DND-41 (cell line): ENCODE measurements at regions not wholly inside any gene's neighbourhood (a gene's known extent, or its start where the extent isn't known, plus 50 kb on each side); places are given as distances from the start of the nearest gene placed in this dataset.

Source experiments
- ATAC-seq: fragments of 200-7000 bp; cut with Tn5 transposase; 3 replicates; pipeline ENCODE4 v1.9.1; 2021; ENCODE audit warnings: low read depth; ENCODE audit not compliant: insufficient read depth
- DNase-seq: peaks from one replicate; pipeline ENCODE4 v3.0.0-alpha.2; 2020
- H2AFZ ChIP-seq: 2 replicates; pipeline ENCODE4 v1.6.0; 2012; ENCODE audit warnings: low read depth, low read length
- H3K27ac ChIP-seq: 2 replicates; pipeline ENCODE4 v1.5.1; 2012; ENCODE audit warnings: low read length, inconsistent platforms
- H3K27me3 ChIP-seq: fragments of 200-600 bp; sonication (generic); 2 replicates; pipeline ENCODE4 v1.6.0; 2012; ENCODE audit warnings: low read length, mild to moderate bottlenecking, inconsistent platforms; ENCODE audit not compliant: insufficient read depth, poor library complexity
- H3K36me3 ChIP-seq: 2 replicates; pipeline ENCODE4 v1.5.1; 2012; ENCODE audit warnings: low read length, inconsistent platforms; ENCODE audit not compliant: insufficient read depth
- H3K4me1 ChIP-seq: 2 replicates; pipeline ENCODE4 v1.5.1; 2012; ENCODE audit warnings: mild to moderate bottlenecking, low read length; ENCODE audit not compliant: insufficient read depth
- H3K4me2 ChIP-seq: 2 replicates; pipeline ENCODE4 v1.6.0; 2012; ENCODE audit warnings: mild to moderate bottlenecking, moderate library complexity, low read length, inconsistent platforms; ENCODE audit not compliant: insufficient read depth
- H3K4me3 ChIP-seq, 2 experiments: fragments of 200-600 bp in 1 of 2; shearing (Covaris generic) in 1 of 2; 2 replicates each; pipeline ENCODE4 v1.5.1; 2012 to 2016; ENCODE audit warnings: inconsistent platforms in 2 of 2, low read length in 2 of 2, mild to moderate bottlenecking in 2 of 2, low read depth in 1 of 2, moderate library complexity in 1 of 2
- H3K79me2 ChIP-seq: 2 replicates; pipeline ENCODE4 v1.6.0; 2012; ENCODE audit warnings: low read length, inconsistent platforms; ENCODE audit not compliant: insufficient read depth
- H3K9ac ChIP-seq: 2 replicates; pipeline ENCODE4 v1.6.0; 2012; ENCODE audit warnings: low read depth, mild to moderate bottlenecking, inconsistent platforms, low read length, moderate library complexity
- H3K9me3 ChIP-seq: 2 replicates; pipeline ENCODE4 v1.5.1; 2012; ENCODE audit warnings: low read length, moderate library complexity, mild to moderate bottlenecking, inconsistent platforms; ENCODE audit not compliant: insufficient read depth, severe bottlenecking
- H4K20me1 ChIP-seq: 2 replicates; pipeline ENCODE4 v1.6.0; 2012; ENCODE audit warnings: low read length; ENCODE audit not compliant: insufficient read depth
- CTCF ChIP-seq: IDR thresholded peaks from 2 replicates; pipeline ENCODE4 v1.5.1; 2012; ENCODE audit warnings: borderline replicate concordance, low read length, moderate library complexity, mild to moderate bottlenecking; ENCODE audit not compliant: poor library complexity, severe bottlenecking; ENCODE audit errors: extremely low read depth
- EZH2 ChIP-seq: IDR thresholded peaks from 3 replicates; pipeline ENCODE4 v1.6.1; 2012; ENCODE audit warnings: borderline replicate concordance, low read depth, mild to moderate bottlenecking, moderate library complexity, low read length, inconsistent platforms; ENCODE audit not compliant: severe bottlenecking

GRCh38 chr18:67695684-67696083 is 179.2 kb upstream of the DSEL start:
- Histone ChIP-seq H3K27me3 (no peaks in the 10 kb centered on the region), H3K4me2 (no peak overlapping the region), H3K9ac (no peak overlapping the region), H3K9me3 (no peaks in the 10 kb centered on the region), H3K27ac (no peak overlapping the region), H3K4me1 (no peaks in the 10 kb centered on the region), H2AFZ (no peak overlapping the region), H4K20me1 (no peaks in the 10 kb centered on the region), H3K4me3 (no peak overlapping the region), H3K36me3 (no peaks in the 10 kb centered on the region), H3K79me2 (no peaks in the 10 kb centered on the region)
- no peak for ATAC-seq
- TF ChIP-seq EZH2, result no peak
- TF ChIP-seq CTCF, result no peak
- DNase-seq, result no peak

- Histone ChIP-seq H2AFZ (no peak overlapping the region), H3K4me1 (no peaks in the 10 kb centered on the region), H3K27ac (no peak overlapping the region), H3K9ac (no peak overlapping the region), H3K36me3 (no peaks in the 10 kb centered on the region), H3K79me2 (no peaks in the 10 kb centered on the region), H3K27me3 (no peaks in the 10 kb centered on the region), H3K4me2 (no peak overlapping the region), H3K9me3 (no peaks in the 10 kb centered on the region), H4K20me1 (no peaks in the 10 kb centered on the region), H3K4me3 (no peak overlapping the region)
- DNase-seq (no peak), ATAC-seq (no peak)
- TF ChIP-seq EZH2 (no peak), CTCF (no peak)
These were observed 178.3 kb upstream of the DSEL start for GRCh38 chr18:67694787-67695186.

GRCh38 chr18:67692811-67693210 is 176.3 kb upstream of the DSEL start:
- H3K4me2 ChIP-seq, result no peak overlapping the region
- no peak overlapping the region for H2AFZ ChIP-seq

More at GRCh38 chr18:67692811-67693210, 176.3 kb upstream of the DSEL start:
- no peak overlapping the region for H3K9ac ChIP-seq
- H3K27ac ChIP-seq, result no peak overlapping the region
- no peaks in the 10 kb centered on the region for H3K36me3 ChIP-seq
- no peaks in the 10 kb centered on the region for H4K20me1 ChIP-seq
- DNase-seq, result no peak
- no peak for TF ChIP-seq EZH2
- no peak for TF ChIP-seq CTCF
- ATAC-seq, result no peak
- H3K79me2 ChIP-seq, result no peaks in the 10 kb centered on the region
- no peak overlapping the region for H3K4me3 ChIP-seq
- no peaks in the 10 kb centered on the region for H3K4me1 ChIP-seq
- no peaks in the 10 kb centered on the region for H3K27me3 ChIP-seq
- H3K9me3 ChIP-seq, result no peaks in the 10 kb centered on the region
